Activated CD4-positive, CD25-positive, alpha-beta regulatory T cell treated with anti-CD3 and anti-CD28 coated beads, Interleukin-2, amount 50 U/mL, for 72 hours (primary cell): ENCODE measurements at regions not wholly inside any gene's neighbourhood (a gene's known extent, or its start where the extent isn't known, plus 50 kb on each side); places are given as distances from the start of the nearest gene placed in this dataset.
"Not testable (repeated sequence)": the region's sequence is repeated elsewhere in the genome, so short reads cannot be mapped to it uniquely, and the experiment has no call there.

Experiments used
- DNase-seq: peaks from one replicate; pipeline ENCODE4 v3.0.0; 2021

GRCh38 chr3:67064105-67064504 is 66.0 kb downstream of the KBTBD8 start:
- no peak for DNase-seq

DNA sequence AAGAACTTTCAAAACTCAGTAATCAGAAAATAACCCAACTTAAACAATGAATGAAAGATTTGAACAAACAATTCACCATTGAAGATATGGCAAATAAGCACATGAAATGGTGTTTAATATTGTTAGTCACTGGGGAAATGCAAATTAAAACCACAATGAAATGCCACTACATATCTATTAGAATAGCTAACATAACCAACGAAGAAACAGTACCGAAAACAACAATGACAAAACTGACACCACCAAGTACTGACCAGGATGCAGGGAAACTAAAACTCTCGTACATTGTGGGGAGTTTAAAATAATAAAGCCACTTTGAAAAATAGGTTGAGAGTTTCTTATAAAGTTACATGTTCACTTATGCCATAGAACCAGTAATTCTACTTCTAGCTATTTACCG is 69.1 kb downstream of the KBTBD8 start:
- no peak for DNase-seq

- not testable (repeated sequence) for DNase-seq
Observed at GRCh38 chr3:67072640-67073039, 74.5 kb downstream of the KBTBD8 start.

GRCh38 chr3:67073812-67074211 is 75.7 kb downstream of the KBTBD8 start:
- DNase-seq, result no peak

- no peak for DNase-seq
Observed at GRCh38 chr3:67075295-67075694, 77.2 kb downstream of the KBTBD8 start.

- no peak for DNase-seq
Observed at GRCh38 chr3:67076607-67077006, 78.5 kb downstream of the KBTBD8 start.

DNA sequence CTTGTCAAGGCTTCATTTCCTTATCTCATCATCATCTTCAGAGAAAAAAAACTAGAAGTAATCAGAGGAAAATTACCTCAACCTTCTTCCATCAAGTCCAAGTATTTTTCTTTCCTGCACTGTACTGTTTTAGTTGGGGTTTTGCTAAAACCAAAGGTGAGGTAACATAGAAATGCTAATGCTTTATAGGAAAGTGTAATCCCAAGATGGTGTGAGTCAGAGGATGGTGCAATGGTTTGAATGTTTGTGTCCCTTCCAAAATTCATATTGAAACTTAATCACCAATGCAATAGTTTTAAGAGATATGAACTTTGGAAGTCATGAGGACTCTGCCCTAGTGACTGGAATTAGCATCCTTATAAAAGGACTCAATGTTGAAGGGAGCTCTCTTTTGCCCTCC is 79.5 kb downstream of the KBTBD8 start:
- no peak for DNase-seq

DNA sequence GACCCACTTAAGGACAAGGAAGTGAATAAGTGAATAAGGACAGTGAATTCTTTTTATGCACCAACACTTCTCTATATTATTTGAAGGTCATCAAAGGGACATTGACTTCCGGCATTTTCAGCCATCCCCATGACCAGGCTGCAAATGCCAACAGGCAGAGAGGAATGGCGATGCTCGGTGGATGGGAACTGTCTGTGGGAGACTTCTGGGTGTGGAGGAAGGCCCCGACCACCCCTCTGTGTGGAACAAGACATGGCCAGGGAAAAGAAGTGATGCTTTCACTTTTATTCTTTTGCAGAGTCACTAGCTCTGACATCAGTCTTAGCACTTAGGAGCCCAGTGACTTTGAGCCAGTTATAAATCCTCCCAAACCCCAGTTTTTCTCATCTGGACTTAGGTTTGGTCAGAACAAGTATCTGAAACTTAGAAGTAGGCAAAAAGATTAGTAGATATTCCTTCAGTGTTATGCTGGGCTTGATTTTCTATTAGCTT is 84.5 kb downstream of the KBTBD8 start:
- no peak for DNase-seq

DNA sequence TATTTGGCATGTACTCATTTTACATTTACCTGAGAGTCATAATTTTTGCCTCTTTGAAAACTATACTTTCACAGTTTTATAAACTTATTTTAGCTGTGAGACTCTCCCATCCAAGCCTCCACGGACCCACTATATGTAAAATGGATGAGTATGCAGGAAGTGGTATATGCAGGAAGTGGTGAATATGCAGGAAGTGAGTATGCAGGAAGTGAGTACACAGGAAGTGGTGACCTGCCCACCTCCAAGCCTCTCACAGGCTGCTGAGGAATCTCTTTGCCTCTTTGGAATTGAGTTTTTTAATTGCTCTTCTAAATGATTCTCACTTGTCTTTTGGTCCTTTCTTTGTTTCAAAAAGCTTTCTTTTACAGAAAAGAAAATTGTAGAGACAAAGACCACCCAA is 85.2 kb downstream of the KBTBD8 start:
- peak; percentile 34 for DNase-seq

GRCh38 chr3:67087788-67088187 is 89.7 kb downstream of the KBTBD8 start:
- no peak for DNase-seq

DNA sequence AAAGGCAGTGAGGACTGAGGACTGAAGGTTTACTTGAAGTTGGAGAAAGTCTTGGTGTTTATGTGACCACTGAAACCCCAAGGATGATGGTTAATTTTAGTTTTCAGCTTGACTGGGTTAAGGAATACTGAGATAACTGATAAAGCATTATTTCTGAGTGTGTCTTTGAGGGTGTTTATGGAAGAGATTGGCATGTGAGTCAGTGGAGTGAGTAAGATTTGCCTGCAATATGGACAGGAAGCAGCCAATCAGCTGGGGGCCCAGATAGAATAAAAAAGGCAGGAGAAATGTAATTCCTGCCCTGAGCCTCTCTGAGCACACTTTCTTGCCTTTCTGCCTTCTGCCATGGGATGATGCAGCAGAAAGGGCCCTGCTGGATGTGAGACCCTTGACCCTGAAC is 92.4 kb downstream of the KBTBD8 start:
- DNase-seq, result no peak

GRCh38 chr3:67093305-67093704 is 95.2 kb downstream of the KBTBD8 start:
- DNase-seq, result no peak

DNA sequence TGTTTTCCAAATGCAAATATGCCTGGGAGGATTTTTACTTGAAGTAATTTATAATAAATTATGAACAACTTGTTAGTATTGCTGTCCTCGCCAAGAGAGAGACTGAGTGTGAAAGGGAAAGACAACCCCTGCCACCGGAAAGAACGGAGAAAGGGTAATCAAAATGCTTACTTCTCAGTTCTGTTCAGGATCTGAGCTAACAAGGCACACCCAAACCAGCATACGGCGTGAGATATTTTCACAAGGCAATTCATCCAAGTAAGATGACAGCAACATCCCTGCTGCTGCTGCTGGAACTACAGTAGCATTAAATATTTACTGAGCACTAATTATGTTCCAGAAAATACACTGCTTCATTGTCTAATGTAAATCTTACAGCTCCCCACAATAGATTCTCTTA is 96.1 kb downstream of the KBTBD8 start:
- no peak for DNase-seq

- no peak for DNase-seq
Observed at GRCh38 chr3:67094774-67095173, 96.7 kb downstream of the KBTBD8 start.

DNA sequence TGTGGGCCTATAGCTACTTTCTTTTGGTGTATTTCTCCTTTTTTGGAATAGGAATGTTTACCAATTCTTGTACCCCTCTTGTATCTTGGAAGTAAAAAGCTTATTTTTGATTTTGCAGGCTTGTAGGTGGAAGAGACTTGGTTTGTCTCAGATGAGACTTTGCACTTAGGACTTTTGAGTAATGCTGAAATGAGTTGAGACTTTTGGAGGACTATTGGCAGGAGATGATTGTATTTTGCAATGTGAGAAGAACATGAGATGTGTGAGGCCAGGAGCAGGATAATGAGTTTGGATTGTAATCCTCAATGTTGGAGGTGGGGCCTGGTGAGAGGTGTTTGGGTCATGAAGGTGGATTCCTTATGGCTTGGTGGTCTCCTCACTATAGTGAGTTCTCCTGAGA is 106.3 kb downstream of the KBTBD8 start:
- DNase-seq, result no peak

DNA sequence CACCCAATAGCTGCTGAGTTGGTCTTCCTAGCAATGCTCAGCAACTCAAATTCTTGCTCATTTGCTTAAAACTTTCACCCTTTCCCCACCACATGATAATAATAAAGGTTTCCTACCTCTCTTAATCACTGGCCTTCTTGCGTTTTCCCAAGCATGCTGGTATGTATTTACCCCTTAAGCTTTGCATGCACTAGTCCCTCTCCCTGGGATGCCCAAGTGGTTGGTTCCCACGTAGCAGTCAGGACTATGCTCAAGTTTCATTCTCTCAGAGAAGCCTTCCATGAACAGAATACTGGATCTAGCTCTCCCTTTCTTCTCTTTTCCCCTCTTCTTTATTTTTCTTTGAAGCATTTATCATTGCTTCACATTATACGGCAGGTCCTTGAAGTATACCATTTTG is 108.8 kb downstream of the KBTBD8 start:
- DNase-seq, result no peak

- DNase-seq, result no peak
Observed at GRCh38 chr3:67109651-67110204, 111.6 kb downstream of the KBTBD8 start.

DNA sequence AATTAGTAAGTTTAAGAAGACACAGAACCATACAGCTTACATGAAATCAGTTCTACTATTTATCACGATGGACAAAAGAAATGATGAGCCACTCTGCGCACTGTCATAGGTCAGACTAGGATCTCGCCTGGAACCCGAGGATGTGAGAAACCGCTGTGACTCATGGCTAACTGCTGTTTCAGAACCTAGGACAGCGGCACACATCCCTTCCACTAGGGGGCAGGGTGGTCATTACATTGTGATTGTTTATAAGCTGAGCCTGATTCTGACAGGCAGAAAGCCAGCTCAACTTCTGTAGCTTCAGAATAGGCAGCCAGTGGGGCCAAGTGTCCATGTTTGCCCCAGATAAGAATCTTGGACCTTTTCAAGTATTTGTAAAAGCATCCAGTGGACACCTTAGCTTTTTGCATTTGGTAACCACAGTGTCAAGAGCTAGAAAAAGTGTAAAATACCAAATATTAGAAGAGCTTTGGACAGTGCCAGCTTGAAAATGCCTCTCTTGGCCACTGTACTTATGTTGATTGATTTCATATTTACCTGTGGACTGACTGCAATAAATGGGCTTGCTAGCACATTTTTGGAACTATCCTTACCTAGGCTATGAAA is 115.8 kb downstream of the KBTBD8 start:
- peak; percentile 80 for DNase-seq

GRCh38 chr3:67118122-67118521 is 120.0 kb downstream of the KBTBD8 start:
- no peak for DNase-seq

DNA sequence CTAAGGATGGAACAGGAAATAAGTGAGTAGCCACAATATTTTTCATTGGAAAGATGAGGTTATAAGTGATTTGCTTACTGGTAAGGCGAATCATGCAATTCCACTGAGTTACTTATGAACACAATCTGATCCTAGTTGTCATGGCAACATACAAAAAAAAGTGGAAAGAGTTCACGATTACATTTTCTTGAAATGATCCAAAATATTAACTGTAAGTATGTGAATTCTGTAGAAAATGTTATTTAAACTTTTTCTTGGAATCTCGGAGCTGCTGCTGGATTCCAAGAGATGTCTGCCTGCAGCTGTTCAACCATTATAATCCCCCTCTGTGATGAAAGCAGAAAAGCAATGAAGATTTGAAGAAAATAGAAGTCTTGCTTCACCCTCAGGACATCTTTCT is 120.5 kb downstream of the KBTBD8 start:
- no peak for DNase-seq

DNA sequence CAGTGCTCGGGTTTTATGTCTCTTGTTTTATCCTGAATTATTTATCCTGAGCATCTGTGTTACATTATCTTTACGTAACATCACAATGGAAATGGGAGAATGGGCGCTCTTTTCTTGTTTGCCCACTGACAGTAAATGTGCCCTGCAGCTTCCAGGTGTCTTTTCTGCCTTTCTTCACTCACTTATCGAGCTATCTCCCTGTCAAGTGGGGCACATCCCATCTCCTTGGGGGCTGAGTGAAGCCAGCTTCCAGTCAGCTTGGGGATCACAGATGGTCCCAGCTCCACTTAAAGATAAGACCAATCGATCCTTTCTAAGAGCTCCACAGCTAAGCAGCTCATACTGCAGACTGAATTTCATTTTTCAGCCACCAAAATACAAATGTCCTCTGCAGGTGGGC is 125.8 kb downstream of the KBTBD8 start:
- DNase-seq, result no peak

DNA sequence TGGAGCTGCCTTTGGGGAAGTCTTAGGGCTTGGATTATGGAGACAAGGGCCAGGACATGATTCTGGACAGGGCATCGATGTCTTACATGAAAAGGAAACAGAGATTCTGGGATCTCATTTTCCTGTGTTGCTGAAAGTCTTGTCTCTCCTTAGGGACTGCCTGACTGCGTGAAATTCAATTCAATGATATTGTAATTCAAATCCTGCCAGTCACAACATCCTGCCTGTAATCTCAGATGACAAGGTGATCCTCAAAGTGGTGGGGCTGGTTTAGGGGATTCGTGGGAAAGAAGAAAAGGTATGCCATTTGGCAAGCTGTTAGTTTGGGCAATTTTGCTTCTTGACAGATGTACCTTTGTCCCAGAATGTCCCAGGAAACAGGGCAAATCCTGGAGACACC is 129.1 kb downstream of the KBTBD8 start:
- no peak for DNase-seq

- no peak for DNase-seq
Observed at GRCh38 chr3:67142432-67142831, 144.3 kb downstream of the KBTBD8 start.

GRCh38 chr3:67145738-67146137 is 147.6 kb downstream of the KBTBD8 start:
- DNase-seq, result no peak

DNA sequence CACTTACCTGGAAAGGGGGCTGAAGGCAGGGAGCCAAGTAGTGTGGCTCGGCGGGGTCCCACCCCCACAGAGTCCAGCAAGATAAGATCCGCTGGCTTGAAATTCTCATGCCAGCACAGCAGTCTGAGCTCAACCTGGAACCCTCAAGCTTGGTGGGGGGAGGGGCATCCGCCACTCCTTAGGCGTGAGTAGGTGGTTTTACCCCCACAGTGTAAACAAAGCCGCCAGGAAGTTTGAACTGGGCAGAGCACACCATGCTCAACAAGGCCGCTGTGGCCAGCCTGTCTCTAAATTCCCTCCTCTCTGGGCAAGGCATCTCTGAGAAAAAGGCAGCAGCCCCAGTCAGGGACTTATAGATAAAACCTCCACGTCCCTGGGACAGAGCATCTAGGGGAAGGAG is 156.3 kb downstream of the KBTBD8 start:
- DNase-seq, result no peak
